HG03135 (cell line): ENCODE measurements at regions not wholly inside any gene's neighbourhood (a gene's known extent, or its start where the extent isn't known, plus 50 kb on each side); places are given as distances from the start of the nearest gene placed in this dataset.
"Not testable (repeated sequence)": the region's sequence is repeated elsewhere in the genome, so short reads cannot be mapped to it uniquely, and the experiment has no call there.

Source experiments
- ATAC-seq: cut with Tn5 transposase; IDR thresholded peaks from one replicate; pipeline ENCODE4 v1.9.1; 2021; ENCODE audit warnings: mild to moderate bottlenecking, moderate library complexity; ENCODE audit not compliant: unreplicated experiment

GRCh38 chr15:77843546-77843945, 210.8 kb upstream of the LINGO1 start:
- ATAC-seq, result no peak

DNA sequence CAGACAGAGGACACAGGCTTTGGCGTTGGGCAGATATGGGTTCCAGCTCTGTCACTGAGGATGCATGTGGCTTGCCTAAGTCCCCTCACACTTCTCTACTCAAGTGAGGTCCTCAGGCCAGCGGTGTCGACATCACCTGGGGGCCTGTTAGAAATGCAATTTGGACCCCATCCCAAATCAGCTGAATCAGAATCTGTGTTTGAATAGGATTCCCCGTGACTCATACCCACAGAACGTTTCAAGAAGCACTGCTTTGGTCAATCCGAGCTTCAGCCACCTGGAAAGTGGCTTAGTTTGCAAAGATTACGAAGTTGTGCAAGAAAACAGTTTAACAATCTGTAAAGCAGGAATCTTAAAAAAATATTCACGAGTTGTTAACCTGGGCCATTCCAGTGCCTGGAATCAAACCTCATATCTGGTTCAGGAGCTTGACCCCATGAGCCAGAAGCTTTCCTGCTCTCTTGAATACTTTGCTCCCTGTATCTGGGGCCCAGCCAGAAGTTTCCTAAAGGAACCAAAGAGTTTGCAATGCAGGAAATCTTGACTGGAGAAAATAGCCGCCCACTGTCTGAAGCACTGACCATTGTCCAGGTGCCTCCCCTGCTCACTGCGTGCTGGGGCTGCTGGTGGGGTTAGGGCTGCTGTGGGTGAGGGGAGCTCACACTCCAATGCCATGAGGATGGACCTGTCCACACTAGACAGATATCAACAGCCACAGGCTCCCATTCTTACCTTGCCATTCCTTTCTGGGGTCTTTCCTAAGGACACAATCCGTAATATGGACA, 208.5 kb upstream of the LINGO1 start:
- no peak for ATAC-seq

DNA sequence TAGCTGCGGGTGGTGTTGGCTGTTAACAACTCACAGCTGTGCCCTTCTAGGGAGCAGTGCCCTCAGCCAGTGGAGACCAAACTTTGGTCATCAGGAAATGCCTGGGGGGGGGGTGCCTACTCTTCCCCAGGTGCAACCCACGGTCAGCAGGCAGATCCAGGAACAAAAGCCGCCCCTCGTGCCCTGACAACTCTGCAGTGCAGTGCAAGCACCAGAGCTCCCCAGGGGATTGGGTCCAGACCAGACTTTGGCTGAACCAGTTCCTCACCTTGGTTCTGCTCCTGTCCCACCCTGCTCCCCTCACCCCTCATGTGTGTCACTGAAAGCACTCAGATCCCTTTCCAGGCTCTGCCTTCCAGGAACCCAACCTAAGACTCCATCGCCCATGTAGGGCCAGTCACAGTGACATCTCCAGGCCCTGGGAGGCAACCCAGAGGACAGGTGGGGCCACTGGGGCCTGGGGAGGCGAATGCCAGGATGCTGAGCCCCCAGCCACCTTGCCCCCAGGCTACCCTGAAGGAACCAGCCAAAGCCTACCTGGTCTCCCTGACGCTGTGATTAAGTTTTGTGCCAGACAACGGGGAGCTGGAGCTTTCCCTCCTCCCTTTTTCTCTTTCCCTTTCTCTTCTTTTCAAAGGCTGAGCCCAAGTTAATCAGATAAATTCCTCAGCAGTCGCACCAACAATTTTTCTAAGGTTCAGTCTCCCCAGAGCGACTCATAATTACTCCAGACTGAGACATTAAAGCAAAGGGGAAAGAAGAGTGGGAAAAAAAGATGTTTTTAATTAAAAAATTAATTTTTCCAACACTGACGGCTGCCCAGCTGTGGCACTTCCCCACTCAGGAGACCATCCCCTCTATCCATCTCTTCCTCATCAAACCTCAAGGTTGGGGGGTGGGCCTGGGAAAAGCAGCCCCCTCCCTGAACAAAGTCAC, 207.5 kb upstream of the LINGO1 start:
- no peak for ATAC-seq

- no peak for ATAC-seq
These were observed 206.7 kb upstream of the LINGO1 start for GRCh38 chr15:77839456-77839855.

GRCh38 chr15:77838595-77838994, 205.9 kb upstream of the LINGO1 start:
- no peak for ATAC-seq

DNA sequence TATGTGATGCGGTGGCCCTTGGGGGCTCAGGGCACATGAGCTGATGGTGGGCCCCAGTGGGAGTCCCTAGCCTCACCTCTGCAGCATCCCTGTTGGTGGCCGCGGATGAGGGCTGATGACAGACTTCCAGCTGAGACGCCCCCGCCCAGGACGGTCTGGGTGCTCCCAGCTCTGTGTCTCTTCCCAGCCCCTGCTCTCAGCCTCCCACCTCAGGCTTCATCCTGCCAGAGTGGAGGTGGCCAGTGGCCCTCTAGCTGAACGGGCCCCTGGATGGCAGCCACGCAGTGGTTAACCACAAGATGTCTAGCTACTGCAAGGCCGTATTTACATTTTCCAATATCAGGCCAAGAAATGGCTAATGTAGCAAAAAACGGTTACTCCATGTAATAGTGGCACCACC, 205.3 kb upstream of the LINGO1 start:
- no peak for ATAC-seq

- ATAC-seq, result no peak
These were observed 204.9 kb upstream of the LINGO1 start for GRCh38 chr15:77837649-77838025.

- no peak for ATAC-seq
These were observed 204.4 kb upstream of the LINGO1 start for GRCh38 chr15:77836906-77837648.

- no peak for ATAC-seq
These were observed 203.5 kb upstream of the LINGO1 start for GRCh38 chr15:77836121-77836692.

GRCh38 chr15:77834276-77834990, 201.7 kb upstream of the LINGO1 start:
- no peak for ATAC-seq

DNA sequence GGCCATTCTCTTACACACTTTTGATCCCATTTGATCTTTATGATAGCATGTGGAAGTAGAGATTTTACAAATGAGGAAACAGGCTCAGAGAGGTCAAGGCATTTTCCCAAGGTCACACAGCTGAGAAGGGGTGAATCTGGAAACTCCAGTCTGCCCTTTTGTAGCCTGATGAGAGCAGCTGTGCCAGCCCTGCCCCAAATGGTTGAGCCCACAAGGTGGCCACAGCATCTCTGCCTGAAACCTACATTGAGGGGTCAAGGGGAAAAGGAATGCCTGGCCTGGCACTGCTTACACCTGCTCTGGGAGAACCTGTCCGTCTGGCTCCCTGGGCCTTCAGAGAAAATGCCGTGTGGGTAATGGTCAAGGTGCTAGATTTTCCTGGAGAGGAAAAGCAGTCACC, 200.2 kb upstream of the LINGO1 start:
- no peak for ATAC-seq

- no peak for ATAC-seq
These were observed 199.3 kb upstream of the LINGO1 start for GRCh38 chr15:77831986-77832385.

DNA sequence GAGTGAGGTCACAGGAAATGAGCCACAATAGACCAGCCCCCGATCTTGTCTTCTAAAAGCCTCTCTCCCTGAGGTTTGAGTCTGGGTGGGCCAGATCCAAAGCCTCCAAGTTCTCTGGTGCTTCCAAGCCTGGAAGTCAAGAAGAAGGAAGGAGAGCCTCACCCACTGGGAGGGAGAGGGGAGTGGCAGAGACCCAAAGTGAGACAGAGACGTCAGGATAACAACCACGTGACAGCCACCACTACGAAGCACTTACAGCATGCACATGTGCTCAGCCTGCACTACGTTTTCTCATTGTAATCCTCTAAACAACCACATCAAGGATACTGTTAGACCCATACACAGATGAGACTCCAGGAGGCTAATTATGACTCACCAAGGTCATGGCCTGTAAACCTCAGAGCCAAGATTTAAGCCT, 197.3 kb upstream of the LINGO1 start:
- no peak for ATAC-seq

GRCh38 chr15:77829331-77829730, 196.6 kb upstream of the LINGO1 start:
- not testable (repeated sequence) for ATAC-seq

DNA sequence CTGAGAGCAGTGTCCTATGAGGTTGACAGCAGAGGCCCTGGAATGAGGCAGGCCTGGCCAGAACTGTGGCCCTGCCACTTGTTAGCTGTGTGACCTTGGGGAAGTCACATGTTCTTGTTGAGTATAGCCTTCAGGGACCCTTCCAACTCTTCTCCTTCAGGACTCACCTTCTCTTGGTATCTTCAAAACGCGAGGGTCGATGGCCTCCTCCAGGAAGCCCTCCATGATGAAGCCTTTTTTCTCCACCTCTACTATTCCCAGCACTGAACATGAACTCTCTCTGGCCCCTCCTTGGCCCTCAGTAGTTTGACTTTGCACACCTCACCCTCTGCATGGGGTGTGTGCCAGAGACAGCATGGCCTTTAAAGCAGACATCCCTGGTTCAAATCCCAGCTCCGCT, 195.1 kb upstream of the LINGO1 start:
- ATAC-seq, result no peak

GRCh38 chr15:77826006-77826695, 193.4 kb upstream of the LINGO1 start:
- ATAC-seq, result no peak

GRCh38 chr15:77825546-77825945, 192.8 kb upstream of the LINGO1 start:
- ATAC-seq, result no peak

DNA sequence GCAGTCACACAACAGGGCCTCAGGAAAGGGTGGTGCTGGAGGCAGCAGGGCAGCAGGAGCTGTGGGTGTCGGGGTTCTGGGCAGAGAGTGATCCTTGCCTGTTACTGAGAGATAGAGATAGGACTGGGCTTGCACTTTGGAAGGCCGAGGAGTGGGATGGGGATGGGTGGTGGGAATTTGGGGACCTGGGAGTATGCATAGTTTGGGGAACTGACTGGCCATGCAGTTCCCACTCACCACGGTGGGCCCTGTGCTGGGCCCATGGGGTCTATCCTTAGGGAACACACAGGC, 192.5 kb upstream of the LINGO1 start:
- no peak for ATAC-seq

GRCh38 chr15:77824361-77825251, 191.9 kb upstream of the LINGO1 start:
- no peak for ATAC-seq
